ENCODE measurements at regions not wholly inside any gene's neighbourhood (a gene's known extent, or its start where the extent isn't known, plus 50 kb on each side); places are given as distances from the start of the nearest gene placed in this dataset.

DNA sequence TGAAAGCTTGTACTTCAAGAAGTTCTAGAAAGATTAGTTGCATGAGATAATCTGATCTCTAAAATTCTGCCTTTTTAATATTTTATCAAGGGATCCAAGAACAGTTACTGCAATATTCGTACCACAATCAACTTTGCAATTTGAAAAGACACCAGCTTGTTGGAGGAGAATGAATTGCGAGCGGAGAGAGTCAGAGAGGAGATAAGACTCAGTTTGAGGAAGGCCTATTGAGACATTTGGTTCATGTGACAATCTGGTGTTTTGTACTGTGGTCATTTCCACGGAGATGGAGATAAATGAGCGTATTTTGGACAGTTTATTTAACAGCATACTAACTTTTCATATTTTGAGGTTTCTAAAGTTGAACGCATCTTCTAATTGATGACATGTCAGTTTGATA, 1276.0 kb downstream of the EFNB2 start:
- no peak for DNase-seq

DNA sequence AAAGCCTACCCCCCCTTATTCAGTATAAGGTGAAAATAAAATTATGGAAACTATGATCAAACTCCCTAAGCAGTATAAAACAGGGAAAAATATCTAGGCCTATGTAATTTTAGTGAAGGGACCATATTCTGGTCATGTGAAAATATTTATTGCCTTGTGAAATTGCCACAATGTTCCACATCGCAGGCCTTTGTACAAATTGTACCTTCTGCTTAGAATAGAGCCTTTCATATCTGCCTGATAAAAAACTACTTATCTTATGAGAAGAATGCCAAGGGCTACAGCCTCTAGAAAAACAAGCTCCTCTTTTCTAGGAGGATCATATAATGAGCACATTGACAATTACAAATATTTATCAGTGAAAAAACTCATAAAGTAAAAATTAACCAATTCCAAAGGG, 1280.0 kb downstream of the EFNB2 start:
- DNase-seq = no peak

DNA sequence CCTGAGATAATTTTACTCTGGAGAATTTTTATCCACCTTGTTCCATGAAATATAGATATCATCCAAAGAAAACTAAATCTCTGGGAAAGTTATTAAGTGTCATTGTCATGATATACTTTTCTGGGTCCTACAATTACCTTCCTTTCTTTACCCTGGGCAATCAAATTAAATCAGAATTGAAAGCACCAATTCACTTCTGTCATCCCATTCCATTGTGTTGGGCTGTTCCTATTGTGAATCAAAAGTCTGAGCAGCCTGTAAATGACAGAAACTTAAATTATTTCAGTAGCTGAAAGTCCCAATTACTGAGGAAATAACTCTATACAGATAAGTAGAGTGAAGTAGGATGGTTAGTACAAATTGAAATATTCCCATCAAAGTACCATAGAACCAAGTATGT, 1284.2 kb downstream of the EFNB2 start:
- DNase-seq = no peak

GRCh38 chr13:105247830-105248229, 1287.6 kb downstream of the EFNB2 start:
- no peak for DNase-seq

DNA sequence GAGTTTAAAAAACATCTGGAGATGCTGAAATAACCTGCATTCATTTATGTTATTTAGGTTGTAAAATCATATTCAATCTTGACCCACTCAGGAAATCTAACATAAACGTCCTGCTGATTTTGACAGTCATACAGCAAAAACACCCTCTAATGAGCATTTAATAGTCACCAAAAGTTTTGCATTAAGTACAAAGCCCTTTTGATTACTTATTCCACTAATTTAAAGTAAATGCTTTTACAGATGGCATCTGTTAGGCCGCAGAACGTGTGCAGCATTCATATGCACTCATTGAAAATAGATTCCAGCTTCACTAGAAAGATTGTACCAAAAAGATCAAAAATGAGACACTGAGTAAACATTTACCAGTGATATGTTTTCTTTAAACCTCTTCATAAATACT, 1295.1 kb downstream of the EFNB2 start:
- no peak for DNase-seq

DNA sequence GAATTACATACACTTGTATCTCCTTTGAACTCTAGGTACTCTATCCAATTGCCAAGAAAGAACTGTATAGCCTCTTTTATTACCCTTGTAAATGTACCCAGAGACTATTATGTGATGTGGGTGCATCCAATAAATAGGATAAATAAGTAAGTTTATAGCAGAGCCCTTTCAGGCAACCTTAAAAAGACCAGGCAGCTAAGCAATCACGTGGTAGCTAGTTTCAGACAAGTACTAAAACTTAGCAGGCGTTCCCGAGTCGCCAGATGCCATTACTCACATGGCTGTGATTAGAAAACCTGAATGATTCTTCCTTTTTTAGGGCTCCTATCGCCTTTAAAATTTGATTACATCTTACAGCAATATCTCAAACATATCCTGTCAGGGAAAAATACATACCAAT, 1303.0 kb downstream of the EFNB2 start:
- DNase-seq = no peak

DNA sequence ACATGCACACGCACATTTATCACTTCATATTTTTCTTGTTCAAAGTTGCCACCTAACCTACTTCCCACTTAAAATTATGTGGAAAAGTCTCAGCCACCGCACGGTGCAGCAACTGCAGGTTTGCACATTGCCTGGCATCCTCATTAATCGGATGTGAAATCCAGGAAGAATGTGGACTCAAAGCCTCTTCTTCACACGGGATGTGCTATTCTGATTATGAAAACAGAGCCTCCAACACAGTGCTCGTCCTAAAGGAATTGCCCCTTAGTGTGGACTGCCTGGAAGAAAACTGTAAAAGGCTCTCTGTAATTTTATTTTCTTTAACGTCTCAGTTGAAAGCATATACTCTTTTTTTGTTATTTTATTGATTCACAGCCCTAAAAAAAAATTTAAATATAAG, 1303.5 kb downstream of the EFNB2 start:
- DNase-seq = no peak

DNA sequence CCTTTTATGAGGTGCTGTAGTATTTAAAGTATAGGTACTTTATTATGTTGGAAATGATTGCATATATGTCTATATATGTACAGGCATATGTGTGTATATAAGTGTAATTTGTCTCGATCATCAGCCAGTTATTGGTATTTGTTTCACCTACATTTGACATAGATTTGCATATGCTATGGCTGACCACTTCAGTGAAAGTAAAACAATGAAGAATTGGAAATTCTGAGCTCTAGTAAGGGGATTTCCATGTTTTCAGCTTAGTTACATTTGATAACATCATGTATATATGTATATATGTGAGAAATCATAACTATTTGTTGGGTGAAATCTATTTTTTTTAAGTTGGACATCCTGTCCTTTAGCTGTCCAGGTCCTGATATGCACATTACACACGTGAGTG, 1303.9 kb downstream of the EFNB2 start:
- no peak for DNase-seq

GRCh38 chr13:105220881-105221280, 1314.6 kb downstream of the EFNB2 start:
- DNase-seq = no peak

DNA sequence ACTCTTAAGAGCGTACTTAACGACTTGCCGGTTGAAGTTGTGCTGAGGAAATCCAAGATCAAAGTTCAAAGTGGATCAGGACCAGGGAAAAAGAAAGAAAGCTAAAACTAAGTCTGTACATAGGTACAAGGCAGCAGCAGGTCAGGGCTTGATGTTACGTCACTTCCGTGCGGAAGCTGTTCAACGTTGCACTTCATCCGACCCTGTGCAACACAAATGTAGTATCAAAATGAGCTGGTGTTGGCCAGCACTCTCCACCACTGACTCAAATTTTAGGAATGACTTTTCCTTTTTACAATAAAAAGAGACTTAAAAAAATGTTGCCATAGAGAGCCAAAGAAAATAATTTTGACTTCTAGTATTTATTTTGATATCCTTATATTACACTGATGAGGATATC, 1315.4 kb downstream of the EFNB2 start:
- DNase-seq = no peak

GRCh38 chr13:105219651-105220050, 1315.8 kb downstream of the EFNB2 start:
- no peak for DNase-seq

GRCh38 chr13:105213512-105213911, 1322.0 kb downstream of the EFNB2 start:
- DNase-seq = no peak

GRCh38 chr13:105207572-105208293, 1327.7 kb downstream of the EFNB2 start:
- DNase-seq = no peak

DNA sequence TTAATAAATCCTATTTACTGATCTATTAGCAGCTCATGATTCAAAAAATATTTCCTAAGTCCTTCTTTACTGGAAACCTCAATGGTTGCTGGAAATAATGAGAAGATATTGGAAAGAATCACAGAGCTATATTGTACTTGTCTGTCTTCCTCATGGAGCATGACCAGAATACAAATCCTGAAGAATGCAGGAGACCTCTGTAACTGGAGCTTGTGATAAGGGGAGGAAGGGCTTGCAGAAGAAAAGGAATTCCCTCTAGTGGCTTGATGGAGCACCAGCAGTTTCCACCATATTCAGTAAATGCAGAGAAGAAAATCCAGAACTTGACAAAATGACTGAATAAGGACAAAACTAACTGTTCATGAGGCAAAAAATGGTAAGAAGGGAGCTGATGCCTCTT, 1333.1 kb downstream of the EFNB2 start:
- DNase-seq = peak; percentile 7 to 14

DNA sequence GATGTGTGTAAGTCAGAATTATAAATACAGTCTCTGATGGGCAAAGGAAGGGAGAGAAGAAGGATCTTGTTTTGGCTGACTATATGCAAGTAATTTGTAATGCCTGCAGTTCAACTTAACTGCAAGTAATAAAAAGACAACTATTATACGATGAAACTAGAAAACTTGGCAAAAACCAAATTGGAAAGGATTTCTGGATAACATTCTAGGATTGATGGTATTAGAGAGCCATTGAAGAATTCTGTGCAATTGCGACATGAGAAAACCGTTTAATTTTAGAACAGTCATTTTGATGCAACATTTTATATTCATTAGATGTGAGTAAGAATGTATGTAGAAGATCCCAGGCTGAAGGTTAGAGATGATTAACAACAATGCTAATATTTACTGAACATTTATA, 1334.1 kb downstream of the EFNB2 start:
- DNase-seq = no peak

DNA sequence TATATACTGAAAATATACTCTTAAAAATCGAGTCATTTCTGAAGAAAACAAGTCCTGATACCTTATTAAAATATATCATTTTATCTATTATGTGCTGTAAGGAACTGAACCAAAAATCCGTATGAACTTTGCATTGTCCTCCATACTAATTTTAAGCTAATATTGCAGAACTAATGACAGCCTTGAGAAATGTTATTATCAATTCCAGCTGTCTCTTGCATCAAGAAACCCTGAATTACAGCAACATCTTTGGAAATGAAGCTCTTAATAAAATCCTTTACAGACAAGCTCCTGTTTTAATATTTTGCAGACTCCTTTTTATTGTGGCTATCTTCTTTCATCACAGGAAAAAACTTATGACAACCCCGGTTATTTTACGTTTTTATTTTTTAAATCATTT, 1335.3 kb downstream of the EFNB2 start:
- DNase-seq = no peak

GRCh38 chr13:105196052-105196451, 1339.4 kb downstream of the EFNB2 start:
- no peak for DNase-seq

DNA sequence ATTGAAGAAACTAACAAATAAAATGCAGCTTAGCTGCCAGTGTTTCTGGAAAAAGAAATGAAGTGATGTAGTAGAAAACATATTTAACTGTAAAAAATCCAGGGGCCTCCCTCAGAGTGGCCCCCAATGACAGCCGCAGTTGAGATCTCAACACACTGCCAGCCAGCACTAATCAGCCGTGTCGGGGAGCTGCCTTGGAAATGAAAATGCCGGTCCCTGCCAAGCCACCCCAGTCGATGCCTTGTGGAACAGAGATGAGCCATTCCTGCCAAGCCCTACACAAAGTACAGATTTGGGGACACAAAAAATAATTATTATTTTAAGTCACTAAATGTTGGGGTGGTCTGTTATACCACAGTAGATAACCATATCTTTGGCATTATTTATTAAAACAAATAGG, 1342.4 kb downstream of the EFNB2 start:
- no peak for DNase-seq

GRCh38 chr13:105184201-105184600, 1351.3 kb downstream of the EFNB2 start:
- peak; percentile 25 to 37 for DNase-seq

DNA sequence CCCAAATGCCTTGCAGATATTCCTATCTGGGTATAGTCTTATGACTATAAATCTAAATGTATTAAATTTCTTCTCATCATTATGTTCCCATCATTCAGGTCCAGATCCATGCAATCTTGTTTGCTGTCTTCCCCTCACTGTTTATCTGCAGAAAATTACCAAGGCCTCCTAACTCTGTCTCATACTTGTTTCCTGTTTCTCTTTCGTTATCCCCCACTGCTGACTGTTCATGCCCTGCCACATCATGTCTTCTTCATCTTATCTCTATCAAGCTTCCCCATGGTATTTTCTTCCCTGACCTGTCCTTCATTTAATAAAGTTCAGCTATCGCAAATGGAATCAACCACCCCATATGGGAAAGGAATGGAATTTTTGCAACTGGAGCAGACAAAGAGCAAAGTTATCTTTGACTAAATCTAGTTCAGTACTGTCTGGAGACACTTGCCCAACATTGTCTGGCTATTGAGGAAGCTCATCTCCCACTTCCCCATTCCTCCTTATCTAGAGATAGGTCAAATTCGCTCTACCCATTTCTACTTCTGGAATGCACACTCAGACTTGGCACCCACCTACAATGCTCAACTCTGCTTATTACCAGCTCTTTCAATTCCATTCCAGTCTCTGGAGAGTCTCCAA, 1358.1 kb downstream of the EFNB2 start:
- DNase-seq = peak; percentile 44 to 47

DNA sequence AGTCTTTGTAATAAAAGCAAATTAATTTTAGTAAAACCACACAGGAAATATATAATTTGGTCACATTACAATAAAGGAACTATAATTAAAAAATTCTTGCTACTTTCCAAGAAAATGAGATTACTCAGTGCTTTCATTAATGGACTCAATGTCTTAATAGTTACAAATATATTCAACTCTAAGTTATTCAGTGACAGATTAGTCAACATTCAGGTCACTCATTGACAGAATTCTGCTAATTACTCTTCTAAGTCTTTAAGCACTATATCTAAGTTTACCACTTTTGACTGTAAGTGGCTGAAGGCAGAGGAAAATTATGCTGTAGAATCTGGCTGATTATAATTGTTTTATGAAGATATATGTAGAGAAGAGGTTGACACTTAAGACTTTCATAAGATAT, 1365.0 kb downstream of the EFNB2 start:
- no peak for DNase-seq

DNA sequence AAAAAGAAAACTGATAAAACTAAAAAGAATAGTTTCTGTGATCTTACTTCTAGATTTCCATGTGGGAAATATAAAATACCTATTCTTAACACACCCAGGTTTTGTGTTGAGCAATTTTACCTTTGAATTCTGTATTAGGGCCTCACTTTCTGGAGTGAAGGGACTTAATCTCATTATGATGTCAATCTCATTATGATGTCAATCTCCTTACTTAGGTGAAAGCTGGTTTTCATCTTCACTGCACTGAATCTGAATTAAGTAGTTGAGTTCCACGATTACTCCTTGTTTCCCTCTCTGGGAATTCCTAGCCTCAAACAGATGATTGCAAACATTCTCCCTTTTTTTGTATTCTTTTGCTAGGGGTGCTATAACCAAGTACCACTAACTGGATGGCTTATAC, 1367.2 kb downstream of the EFNB2 start:
- no peak for DNase-seq

- DNase-seq = no peak
Measured at GRCh38 chr13:105167385-105167784, 1368.1 kb downstream of the EFNB2 start.

- DNase-seq = no peak
Measured at GRCh38 chr13:105165449-105166125, 1369.9 kb downstream of the EFNB2 start.

Measured in inflammatory macrophage treated with lipopolysaccharide for 1 hour (primary cell).